Activated CD4-positive, alpha-beta T cell treated with anti-CD3 and anti-CD28 coated beads, Interleukin-2, amount 10 ng/mL, durations not matched to agents 24 days and 14 days (primary cell): ENCODE measurements at regions not wholly inside any gene's neighbourhood (a gene's known extent, or its start where the extent isn't known, plus 50 kb on each side); places are given as distances from the start of the nearest gene placed in this dataset.
"Not testable (repeated sequence)": the region's sequence is repeated elsewhere in the genome, so short reads cannot be mapped to it uniquely, and the experiment has no call there.

Source experiments
- DNase-seq: peaks from one replicate; pipeline ENCODE4 v3.0.0; 2022
- H3K27ac Mint-ChIP-seq: one replicate; pipeline ENCODE4 v1.8.0; 2022; ENCODE audit warnings: mild to moderate bottlenecking, mixed read lengths
- H3K27me3 Mint-ChIP-seq: one replicate; pipeline ENCODE4 v1.8.0; 2022; ENCODE audit warnings: mixed read lengths
- H3K36me3 Mint-ChIP-seq: one replicate; pipeline ENCODE4 v1.8.0; 2022; ENCODE audit warnings: low read depth, mild to moderate bottlenecking, mixed read lengths
- H3K4me1 Mint-ChIP-seq: one replicate; pipeline ENCODE4 v1.8.0; 2021; ENCODE audit warnings: mixed read lengths
- H3K4me3 Mint-ChIP-seq: one replicate; pipeline ENCODE4 v1.8.0; 2022; ENCODE audit warnings: mild to moderate bottlenecking, moderate library complexity, mixed read lengths
- H3K9me3 Mint-ChIP-seq: one replicate; pipeline ENCODE4 v1.8.0; 2021; ENCODE audit warnings: mixed read lengths
- intact Hi-C: fragments of 100-400 bp; cut with micrococcal nuclease; formaldehyde crosslinking; loops from one replicate; pipeline ENCODE4 v1.15.1; 2023

DNA sequence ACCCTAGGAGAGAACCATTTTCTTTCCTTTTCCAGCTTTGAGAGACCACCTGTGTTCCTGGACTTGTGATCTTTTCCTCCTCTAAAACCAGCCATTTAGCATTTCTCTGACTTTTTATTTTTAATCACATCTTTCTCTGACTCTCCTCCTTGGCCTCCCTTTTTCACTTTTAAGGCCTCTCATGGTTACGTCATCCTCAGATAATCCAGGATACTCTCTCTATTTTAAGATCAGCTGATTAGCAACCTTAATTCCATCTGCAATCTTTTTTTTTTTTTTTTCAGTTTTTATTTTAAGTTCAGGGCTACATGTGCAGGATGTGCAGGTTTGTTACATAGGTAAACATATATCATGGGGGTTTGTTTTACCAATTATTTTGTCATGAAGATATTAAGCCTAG, 54.0 kb downstream of the RFPL4B start:
- H3K4me1 Mint-ChIP-seq = no peaks in the 10 kb centered on the region
- no peak for DNase-seq
- intact Hi-C loops = no loop called here
- no peaks in the 10 kb centered on the region for H3K36me3 Mint-ChIP-seq
- H3K9me3 Mint-ChIP-seq = no peaks in the 10 kb centered on the region
- no peaks in the 10 kb centered on the region for H3K27me3 Mint-ChIP-seq
- H3K4me3 Mint-ChIP-seq = no peak overlapping the region
- no peak overlapping the region for H3K27ac Mint-ChIP-seq

DNA sequence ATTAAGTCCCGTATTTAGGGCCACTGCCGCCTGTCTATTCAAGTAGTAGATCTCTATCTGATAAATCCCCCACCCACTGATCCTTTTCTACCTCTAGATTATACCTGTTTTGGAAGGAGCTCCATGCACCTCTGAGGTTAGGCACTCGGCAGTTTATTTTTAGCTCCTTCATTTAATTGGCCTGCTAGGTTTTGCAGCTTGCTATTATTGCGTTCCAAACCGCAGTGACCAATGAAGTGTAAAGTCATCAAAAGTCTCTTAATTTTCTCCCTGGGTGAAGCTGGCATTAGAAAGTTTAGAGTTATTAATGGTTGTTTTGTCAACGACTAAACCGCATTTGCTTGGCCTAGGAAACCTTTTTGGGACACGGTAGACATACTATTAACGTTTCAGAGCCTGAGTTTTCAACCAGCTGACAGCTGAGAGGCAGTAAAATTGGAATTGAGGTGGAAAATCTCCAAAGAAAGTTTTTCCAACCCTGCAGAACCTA, 60.0 kb downstream of the RFPL4B start:
- Mint-ChIP-seq H3K9me3 (no peaks in the 10 kb centered on the region), H3K27me3 (no peaks in the 10 kb centered on the region), H3K4me1 (no peaks in the 10 kb centered on the region), H3K4me3 (no peak overlapping the region), H3K36me3 (no peaks in the 10 kb centered on the region), H3K27ac (no peak overlapping the region)
- intact Hi-C loops = no loop called here
- DNase-seq = no peak

DNA sequence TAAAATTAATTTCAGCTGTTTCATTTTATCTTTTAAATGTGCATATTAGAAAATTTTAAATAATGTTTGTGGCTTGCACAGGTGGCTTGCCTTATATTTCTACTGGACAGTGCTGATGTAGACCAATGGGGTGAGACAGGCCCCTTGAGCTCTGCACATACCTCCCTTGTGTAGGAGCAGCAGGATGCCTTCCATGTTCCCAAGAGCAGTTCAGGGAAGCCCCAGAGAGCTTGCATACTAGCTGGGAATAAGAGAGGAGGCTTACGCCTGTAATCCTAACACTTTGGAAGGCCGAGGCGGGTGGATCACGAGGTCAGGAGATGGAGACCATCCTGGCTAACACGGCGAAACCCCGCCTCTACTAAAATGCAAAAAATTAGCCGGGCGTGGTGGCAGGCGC, 61.4 kb downstream of the RFPL4B start:
- Mint-ChIP-seq H3K36me3 (no peaks in the 10 kb centered on the region), H3K27ac (no peak overlapping the region), H3K27me3 (peaks cover 2% of the 10 kb centered on the region), H3K4me3 (no peak overlapping the region), H3K9me3 (no peaks in the 10 kb centered on the region), H3K4me1 (no peaks in the 10 kb centered on the region)
- DNase-seq = no peak
- intact Hi-C loops = no loop called here

DNA sequence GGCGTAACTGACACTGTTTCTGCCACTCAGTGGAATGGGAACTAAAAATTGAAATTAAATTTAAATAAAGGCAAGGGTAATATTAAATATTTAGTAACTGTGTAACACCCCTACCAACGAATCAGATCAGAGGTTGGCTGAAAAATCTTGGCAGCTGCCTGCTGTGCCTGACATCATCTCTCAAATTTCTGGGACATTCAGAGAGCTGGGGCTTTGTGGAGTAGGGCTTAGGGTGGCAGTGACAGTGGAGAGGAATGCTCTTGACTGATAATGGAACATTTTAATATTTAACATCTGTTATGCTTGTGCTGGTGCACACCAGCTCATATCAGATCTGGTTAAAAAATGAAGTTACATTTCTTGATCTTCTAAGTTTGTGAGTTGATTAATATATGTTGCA, 62.2 kb downstream of the RFPL4B start:
- intact Hi-C loops = no loop called here
- Mint-ChIP-seq H3K27me3 (peaks cover 2% of the 10 kb centered on the region), H3K36me3 (no peaks in the 10 kb centered on the region), H3K4me3 (no peak overlapping the region), H3K27ac (no peak overlapping the region), H3K4me1 (no peaks in the 10 kb centered on the region), H3K9me3 (no peaks in the 10 kb centered on the region)
- no peak for DNase-seq

DNA sequence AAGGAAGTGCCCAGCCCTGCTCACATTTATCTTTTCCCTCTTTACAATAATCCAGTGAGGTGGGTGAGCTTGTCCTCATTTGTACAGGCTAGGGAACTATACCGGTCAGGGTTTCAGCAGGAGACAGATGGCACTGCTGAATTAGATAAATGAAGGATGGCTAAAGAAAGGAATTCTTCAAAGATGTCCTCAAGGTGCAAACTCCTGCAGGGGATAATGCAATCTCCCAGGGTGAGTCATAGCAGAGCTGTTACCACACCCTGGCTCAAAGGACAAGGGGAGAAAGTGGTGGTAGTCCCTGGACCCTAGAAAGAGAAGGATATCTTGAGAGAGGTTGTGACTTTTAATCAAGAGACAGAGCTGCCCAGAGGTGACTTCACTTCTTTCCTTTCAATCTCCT, 66.7 kb downstream of the RFPL4B start:
- no peaks in the 10 kb centered on the region for H3K36me3 Mint-ChIP-seq
- peaks cover 2% of the 10 kb centered on the region for H3K27me3 Mint-ChIP-seq
- DNase-seq = no peak
- no peaks in the 10 kb centered on the region for H3K4me1 Mint-ChIP-seq
- H3K4me3 Mint-ChIP-seq = no peak overlapping the region
- intact Hi-C loops = no loop called here
- H3K9me3 Mint-ChIP-seq = no peaks in the 10 kb centered on the region
- no peak overlapping the region for H3K27ac Mint-ChIP-seq

DNA sequence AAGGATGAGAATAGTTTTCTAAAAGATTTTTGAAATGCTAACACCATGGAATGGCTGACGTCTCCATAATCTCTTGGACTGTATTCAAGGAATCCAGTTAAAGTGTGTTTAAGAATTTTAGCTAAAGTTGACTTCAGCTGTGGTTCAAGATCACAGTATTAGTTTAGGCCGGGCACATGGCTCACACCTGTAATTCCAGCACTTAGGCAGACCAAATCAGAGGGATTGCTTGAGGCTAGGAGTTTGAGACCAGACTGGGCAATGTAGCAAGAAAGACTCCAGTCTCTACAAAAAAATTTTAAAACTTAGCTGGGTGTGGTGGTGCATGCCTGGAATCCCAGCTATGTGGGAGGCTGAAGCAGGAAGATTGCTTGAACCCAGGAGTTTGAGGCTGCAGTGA, 68.2 kb downstream of the RFPL4B start:
- Mint-ChIP-seq H3K27me3 (peaks cover 3% of the 10 kb centered on the region), H3K9me3 (no peaks in the 10 kb centered on the region), H3K36me3 (no peaks in the 10 kb centered on the region), H3K4me3 (no peak overlapping the region), H3K4me1 (no peaks in the 10 kb centered on the region), H3K27ac (no peak overlapping the region)
- intact Hi-C loops = no loop called here
- no peak for DNase-seq

DNA sequence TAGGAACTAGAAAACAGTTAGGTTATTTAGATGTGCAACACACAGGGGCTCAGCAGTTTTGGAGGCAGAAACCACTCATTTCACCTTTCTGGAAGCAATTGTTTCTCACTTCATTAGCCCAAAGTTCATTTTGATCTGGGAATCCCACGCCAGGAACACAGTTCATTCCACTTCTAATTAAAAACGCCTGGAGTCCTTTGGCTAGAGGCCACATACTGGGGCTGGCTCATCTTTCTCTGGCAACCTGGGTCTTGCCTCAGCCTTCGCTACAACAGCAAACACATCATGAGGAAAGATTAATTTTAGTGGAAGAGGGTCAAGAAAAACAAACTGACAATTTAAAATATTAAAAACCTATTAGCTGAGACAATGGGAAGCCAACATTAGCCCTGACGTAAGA, 69.7 kb downstream of the RFPL4B start:
- no peak overlapping the region for H3K27ac Mint-ChIP-seq
- peaks cover 3% of the 10 kb centered on the region for H3K27me3 Mint-ChIP-seq
- intact Hi-C loops = no loop called here
- H3K4me1 Mint-ChIP-seq = no peaks in the 10 kb centered on the region
- no peak for DNase-seq
- H3K9me3 Mint-ChIP-seq = no peaks in the 10 kb centered on the region
- H3K4me3 Mint-ChIP-seq = no peak overlapping the region
- no peaks in the 10 kb centered on the region for H3K36me3 Mint-ChIP-seq

DNA sequence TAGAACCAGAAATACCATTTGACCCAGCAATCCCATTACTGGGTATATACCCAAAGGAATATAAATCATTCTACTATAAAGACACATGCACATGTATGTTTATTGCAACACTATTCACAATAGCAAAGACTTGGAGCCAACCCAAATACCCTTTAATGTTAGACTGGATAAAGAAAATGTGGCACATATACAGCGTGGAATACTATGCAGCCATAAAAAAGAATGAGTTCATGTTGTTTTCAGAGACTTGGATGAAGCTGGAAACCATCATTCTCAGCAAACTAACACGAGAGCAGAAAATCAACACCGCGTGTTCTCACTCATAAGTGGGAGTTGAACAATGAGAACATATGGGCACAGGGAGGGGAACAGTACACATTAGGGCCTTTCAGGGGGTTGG, 79.9 kb downstream of the RFPL4B start:
- H3K9me3 Mint-ChIP-seq, intact Hi-C loops, H3K4me3 Mint-ChIP-seq, H3K27ac Mint-ChIP-seq, H3K4me1 Mint-ChIP-seq, H3K36me3 Mint-ChIP-seq, DNase-seq, H3K27me3 Mint-ChIP-seq: not testable (repeated sequence)

DNA sequence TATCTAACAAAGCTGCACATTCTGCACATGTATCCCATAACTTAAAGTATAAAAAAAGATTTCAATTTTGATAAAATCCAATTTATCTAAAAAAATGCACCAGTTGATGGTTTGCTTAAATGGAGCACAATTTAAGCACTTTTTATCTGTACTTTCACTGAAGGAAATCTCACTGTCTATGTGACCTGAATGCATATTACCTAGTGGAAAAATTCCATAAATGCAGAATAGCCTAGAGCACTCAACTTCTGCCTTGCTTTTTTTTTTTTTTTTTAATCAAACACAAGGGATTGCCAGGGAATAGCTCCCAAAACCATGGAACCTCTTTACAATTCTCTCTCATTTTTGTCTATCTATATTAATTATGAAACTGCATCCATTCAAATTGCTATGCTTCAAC, 80.4 kb downstream of the RFPL4B start:
- Mint-ChIP-seq H3K36me3 (no peaks in the 10 kb centered on the region), H3K4me1 (no peaks in the 10 kb centered on the region), H3K27me3 (peaks cover 5% of the 10 kb centered on the region), H3K27ac (no peak overlapping the region), H3K4me3 (no peak overlapping the region), H3K9me3 (peaks cover 6% of the 10 kb centered on the region)
- intact Hi-C loops = no loop called here
- DNase-seq = no peak

DNA sequence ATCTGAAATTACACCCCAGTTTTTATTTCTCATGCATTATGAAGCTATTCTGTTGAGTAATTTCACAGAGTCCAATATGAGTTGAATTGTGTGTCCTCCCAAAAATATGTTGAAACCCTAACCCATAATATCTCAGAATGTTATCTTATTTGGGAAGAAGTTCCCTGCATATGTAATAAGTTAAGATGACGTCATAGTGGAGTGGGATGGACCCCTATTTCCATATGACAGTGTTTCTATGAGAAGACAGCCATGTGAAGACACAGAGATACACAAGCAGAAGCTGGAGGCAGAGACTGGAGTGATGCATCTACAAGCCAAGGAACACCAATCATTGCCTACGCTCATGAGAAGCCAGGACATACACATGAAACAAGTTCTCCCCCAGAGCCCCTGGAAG, 81.3 kb downstream of the RFPL4B start:
- Mint-ChIP-seq H3K27me3 (peaks cover 5% of the 10 kb centered on the region), H3K36me3 (no peaks in the 10 kb centered on the region), H3K4me1 (no peaks in the 10 kb centered on the region), H3K27ac (no peak overlapping the region), H3K4me3 (no peak overlapping the region), H3K9me3 (peaks cover 6% of the 10 kb centered on the region)
- DNase-seq = no peak
- intact Hi-C loops = no loop called here

DNA sequence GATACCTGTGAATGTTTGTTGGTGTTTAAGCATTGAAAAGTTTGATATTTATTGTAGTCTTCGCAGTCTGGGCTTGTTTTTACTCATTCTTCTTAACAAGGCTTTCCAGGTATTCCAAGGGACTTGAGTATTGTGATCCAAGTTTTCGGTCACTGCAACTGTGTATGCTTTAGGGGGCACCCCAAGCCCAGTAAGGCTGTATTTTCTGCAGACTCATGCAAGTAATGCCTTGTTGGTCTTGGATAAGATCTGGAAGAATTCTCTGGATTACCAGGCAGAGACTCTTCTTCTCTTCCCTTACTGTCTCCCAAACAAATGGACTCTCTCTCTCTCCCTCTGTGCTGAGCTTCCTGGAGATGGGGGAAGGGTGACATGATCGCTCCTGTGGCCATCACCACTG, 82.1 kb downstream of the RFPL4B start:
- H3K36me3 Mint-ChIP-seq = no peaks in the 10 kb centered on the region
- intact Hi-C loops = no loop called here
- peaks cover 4% of the 10 kb centered on the region for H3K27me3 Mint-ChIP-seq

DNA sequence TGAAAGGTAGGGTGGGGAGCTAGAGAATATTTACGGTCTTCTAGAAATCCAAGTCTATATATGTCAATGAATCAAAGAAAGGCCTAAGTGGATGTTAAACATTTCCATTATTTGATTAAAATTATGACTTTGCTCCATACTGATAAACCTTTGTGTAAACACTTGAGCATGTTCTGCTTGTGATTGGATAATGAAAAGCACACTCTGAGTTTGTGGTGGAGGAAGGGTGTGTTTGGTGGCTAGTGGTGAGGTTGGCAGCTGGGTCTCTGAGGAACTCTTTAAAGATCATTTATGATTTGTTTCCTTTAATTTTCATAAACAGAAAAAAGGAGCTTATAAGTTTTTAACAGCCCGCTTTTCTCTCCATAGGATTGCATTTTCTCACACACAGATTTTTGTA, 84.7 kb downstream of the RFPL4B start:
- no peaks in the 10 kb centered on the region for H3K27me3 Mint-ChIP-seq
- intact Hi-C loops = no loop called here
- DNase-seq = no peak

More for the DNA sequence above, 82.1 kb downstream of the RFPL4B start:
- Mint-ChIP-seq H3K9me3 (peaks cover 2% of the 10 kb centered on the region), H3K4me1 (no peaks in the 10 kb centered on the region), H3K4me3 (no peak overlapping the region), H3K27ac (no peak overlapping the region)
- no peak for DNase-seq

DNA sequence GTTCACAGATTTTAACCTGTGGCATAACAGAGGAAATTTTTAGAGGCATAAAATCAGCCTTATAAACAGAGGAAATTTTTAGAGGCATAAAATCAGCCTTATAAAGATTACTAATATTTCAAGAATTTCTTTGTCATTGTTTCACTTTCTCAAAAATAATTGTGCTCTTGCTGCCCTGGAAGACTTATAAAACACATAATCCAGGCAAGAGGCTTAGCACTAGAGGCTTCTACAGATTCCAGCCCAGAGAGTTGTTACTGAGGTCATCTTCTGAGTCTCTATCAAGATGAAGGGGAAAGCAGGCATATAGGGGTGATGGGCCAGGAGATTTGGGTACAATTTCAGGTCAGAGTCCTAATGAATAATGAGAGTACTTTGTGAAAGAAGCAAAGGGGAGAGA, 85.7 kb downstream of the RFPL4B start:
- Mint-ChIP-seq H3K27ac (no peak overlapping the region), H3K9me3 (no peaks in the 10 kb centered on the region), H3K4me1 (no peaks in the 10 kb centered on the region), H3K27me3 (no peaks in the 10 kb centered on the region), H3K36me3 (no peaks in the 10 kb centered on the region), H3K4me3 (no peak overlapping the region)
- intact Hi-C loops = no loop called here
- DNase-seq = no peak

More for the DNA sequence above, 84.7 kb downstream of the RFPL4B start:
- Mint-ChIP-seq H3K27ac (no peak overlapping the region), H3K4me3 (no peak overlapping the region), H3K9me3 (no peaks in the 10 kb centered on the region), H3K36me3 (no peaks in the 10 kb centered on the region), H3K4me1 (no peaks in the 10 kb centered on the region)

DNA sequence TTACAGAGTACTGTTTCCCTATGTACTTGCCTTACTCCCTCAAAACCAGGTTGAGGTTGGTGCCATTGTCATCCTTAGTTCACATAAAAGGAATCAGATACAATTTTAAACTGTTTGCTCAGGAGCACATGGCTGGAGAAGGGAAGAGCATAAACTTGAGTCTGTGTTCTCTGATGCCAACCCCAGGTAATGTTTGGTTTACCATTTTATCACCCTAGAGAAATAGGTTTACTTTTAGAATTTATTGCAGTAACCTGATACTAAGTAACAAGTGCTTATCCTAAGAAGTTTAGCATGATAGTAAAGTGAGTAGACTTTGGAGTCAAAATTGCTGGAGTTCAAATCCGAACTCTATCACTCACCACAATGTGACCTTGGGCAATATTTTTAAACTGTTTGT, 86.3 kb downstream of the RFPL4B start:
- intact Hi-C loops = no loop called here
- H3K9me3 Mint-ChIP-seq = no peaks in the 10 kb centered on the region
- no peaks in the 10 kb centered on the region for H3K4me1 Mint-ChIP-seq
- no peak for DNase-seq
- H3K27me3 Mint-ChIP-seq = no peaks in the 10 kb centered on the region
- H3K36me3 Mint-ChIP-seq = no peaks in the 10 kb centered on the region
- H3K27ac Mint-ChIP-seq = no peak overlapping the region
- no peak overlapping the region for H3K4me3 Mint-ChIP-seq

DNA sequence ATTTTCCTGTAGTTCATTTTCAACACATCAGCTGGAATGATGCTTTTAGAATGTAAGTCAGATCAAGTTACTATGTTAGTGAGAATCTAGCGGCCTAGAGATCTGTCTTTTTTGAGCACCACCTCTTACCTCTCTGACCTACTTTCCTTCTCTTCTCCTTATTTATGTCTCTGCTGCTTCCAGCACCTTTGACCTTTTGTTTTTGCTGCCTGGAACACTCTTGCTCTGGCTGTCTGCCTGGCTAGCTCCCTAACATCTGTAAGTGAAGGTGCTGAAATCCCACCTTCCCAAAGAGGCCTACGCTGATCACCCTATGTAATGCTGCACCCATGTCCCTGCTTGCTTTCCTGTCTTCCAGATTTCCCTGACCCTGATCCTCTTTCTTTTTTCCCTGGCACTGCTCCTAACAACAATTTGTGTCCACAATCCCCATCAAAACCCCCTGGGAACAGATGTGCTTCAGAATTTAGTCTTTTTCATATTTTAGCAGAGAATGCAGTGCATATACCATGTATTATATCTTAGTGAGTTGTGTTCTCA, 87.8 kb downstream of the RFPL4B start:
- Mint-ChIP-seq H3K4me1 (no peaks in the 10 kb centered on the region), H3K27ac (no peak overlapping the region), H3K9me3 (no peaks in the 10 kb centered on the region), H3K27me3 (no peaks in the 10 kb centered on the region), H3K36me3 (no peaks in the 10 kb centered on the region), H3K4me3 (no peak overlapping the region)
- intact Hi-C loops = no loop called here
- no peak for DNase-seq
